ENCODE measurements at regions not wholly inside any gene's neighbourhood (a gene's known extent, or its start where the extent isn't known, plus 50 kb on each side); places are given as distances from the start of the nearest gene placed in this dataset.

DNA sequence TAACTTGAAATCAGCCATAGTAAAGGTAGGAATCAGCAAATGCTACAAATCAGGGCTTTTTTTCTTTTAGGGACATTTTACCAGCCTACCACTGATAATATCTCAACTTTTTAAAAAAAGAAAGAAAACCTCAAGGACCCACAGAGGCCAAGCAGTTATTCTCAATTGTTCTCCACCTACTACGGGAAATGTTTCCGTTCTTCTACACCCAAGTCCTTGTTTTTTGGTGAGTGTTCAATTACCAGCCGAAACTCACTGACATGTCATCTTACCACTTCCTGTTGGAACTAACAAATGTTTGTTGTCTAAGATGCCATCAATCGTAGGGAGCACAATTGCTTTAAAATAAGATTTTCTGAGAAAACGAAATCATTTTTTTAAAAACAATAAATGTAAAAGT is 50.2 kb upstream of the CDK1 start:
- no peak for DNase-seq (ENCODE audit: low spot score)

DNA sequence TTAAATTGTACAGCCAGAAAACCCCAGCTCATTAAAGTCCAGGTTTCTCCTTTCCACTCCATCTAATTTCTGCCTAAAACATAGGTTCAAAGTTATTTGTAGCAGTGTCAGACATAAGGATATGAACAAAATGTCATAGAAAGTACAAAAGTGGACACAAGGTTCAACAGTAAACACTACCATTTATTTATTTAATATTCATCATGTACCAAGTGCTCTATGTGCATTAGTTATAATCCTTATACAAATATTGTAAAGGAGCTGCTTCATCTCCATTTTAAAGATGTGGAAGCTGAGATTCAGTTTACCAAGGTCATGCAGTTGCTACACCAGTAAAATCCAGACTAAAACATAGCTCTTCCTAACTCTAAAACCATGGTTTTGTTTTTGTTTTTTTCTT is 52.0 kb upstream of the CDK1 start:
- no peak for DNase-seq (ENCODE audit: low spot score)

DNA sequence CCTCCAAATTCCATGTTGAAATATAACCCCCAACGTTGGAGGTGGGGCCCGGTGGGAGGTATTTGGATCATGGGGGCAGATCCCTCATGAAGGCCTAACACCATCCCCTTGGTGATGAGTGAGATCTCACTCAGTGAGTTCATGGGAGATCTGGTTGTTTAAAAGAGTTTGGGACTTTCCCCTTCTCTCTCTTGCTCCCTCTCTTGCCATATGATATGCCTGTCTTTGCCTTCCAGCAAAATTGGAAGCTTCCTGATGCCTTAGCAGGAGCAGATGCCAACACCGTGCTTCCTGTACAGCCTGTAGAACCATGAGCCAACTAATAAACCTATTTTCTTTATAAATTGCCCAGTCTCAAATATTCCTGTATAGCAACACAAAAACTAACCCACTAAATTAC is 55.7 kb upstream of the CDK1 start:
- no peak for DNase-seq (ENCODE audit: low spot score)

DNA sequence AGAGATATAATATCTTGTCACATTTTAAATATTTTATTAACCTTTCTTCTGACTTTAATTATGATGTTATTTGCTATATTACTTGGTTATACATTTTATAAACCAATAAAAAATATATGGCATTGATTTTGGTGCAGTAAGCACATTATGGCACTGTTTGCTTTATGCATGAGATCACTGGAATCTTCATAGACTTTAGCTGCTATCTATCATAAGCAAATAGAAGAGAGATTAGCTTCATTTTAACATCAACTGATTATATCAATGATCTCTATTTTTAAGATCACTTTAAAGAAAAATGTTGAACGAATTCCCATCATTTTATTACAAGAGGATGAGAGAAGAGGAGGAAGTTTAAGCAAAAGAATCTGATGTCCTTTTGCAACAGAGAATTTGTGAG is 58.6 kb upstream of the CDK1 start:
- no peak for DNase-seq (ENCODE audit: low spot score)

DNA sequence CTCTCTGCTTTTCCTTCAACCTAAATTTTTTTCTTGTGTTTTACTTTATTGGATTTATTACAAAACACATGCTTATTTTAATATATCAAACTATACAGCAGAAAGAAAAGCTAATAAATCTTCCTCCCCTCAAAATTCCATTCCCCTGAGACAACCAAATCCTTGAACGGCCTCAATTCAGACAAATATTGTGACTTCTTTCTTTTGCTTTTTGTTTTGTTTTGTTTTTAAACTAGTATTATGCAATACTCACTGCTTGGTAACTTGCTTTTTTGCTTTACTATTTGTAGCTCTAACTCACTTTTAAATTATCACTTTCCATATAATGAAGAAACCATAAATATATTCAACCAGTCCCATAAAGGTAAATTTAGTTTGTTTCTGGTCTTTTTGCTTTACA is 59.4 kb upstream of the CDK1 start:
- DNase-seq (ENCODE audit: low spot score) = no peak

DNA sequence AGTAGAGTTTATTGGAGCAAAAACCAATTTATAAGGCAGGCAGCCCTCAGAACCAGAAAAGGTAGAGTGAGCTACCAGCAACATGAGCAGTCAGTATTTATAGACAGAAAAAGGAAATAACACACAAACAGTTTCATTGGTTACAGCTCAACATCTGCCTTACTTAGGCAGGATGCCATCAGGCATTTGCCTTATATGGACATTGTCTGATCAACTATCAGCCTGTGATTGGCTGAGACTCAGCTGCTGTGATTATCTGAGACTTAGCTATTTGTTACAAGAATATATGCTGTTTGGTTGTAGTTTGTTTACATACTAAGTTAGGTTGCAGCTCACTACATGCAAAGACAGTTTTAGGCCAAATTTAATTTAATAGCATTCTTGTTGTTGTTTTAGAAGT is 60.4 kb upstream of the CDK1 start:
- DNase-seq (ENCODE audit: low spot score) = no peak

DNA sequence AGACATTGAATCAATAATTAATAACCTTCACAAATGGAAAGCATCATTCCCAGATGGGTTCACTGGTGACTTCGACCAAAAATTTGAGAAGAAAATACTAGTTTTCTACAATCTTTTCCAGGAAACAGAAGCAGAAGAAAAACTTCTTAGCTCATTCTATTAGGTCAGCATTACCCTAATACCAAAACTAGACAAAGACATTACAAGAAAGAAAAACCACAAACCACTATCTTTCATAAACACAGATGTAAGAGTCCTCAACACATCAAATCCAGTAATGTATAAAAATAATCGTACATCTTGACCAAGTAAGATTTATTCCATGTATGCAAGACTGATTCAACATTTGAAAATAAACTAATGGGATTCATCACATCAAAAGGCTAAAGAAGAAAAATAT is 64.0 kb upstream of the CDK1 start:
- no peak for DNase-seq (ENCODE audit: low spot score)

DNA sequence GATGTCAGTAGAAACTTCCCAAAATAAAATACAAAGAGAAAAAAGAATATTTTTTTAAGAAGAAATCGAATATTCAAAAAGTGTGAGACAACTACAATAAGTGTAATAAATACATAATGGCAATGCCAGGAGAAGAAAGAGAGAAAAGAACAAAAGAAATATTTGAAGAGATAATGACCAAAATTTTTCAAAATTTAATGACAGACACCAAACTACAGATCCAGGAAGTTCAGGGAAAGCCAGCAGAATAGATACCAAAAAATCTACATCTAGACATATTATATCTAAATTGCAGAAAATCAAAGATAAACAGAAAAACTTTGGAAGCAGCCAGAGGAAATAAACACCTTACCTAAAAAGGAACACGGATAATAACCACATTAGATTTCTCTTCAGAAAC is 66.8 kb upstream of the CDK1 start:
- DNase-seq (ENCODE audit: low spot score) = no peak

DNA sequence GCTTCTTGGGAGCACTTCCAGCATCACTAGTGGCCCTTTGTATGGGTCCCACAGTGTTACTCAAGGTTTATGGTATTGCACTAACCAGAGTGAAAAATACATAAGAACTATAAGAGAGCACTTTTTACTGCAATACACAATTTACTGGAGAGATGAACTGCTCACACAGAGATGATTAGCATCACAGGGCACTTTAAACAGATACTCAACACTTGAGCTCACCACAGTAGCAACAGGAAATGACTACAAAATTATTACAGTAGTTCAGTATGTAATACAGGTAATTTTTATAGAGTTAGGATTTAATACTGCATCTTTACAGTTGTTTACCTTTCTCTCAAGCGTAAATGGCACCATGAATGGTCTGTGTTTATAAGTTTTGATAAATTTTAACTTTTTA is 68.2 kb upstream of the CDK1 start:
- DNase-seq (ENCODE audit: low spot score) = no peak

DNA sequence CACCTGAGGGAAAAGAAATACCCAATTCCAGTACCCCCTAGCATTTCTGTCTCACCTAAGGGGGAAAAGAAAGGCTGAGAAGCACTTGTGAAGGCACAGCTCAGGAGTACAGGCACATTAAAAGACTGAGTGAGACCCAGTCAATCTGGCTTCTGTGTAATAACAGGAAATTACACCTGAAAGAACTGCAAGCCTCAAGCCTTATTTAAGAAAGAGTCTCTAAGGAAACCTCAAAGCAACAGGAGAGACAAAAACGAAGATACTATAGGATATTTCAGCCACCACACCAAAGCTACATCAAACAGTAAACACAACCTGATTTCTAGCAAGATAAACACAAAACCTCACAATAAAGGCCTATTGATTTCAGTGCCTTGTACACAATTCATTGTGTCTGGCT is 69.6 kb upstream of the CDK1 start:
- DNase-seq (ENCODE audit: low spot score) = no peak

DNA sequence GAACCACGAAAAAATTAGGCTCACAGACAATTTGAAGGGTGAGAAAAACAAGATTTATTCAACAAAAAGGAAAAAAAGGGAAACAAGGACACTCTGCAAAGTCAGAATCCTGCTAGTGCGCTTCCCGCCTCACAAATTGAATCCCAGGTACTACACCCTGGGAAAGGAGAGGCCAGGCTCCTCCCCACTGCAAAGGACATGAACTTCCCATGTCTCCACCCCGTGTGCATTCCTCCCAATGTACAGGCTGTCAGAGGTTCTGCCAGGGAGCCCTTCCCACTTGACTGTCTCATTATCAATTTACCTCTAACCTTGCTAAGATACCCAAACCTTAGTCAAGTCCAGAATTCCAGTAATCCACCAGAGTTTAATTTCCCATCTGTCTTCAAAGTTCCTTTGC is 70.4 kb upstream of the CDK1 start:
- DNase-seq (ENCODE audit: low spot score) = peak; percentile 79

DNA sequence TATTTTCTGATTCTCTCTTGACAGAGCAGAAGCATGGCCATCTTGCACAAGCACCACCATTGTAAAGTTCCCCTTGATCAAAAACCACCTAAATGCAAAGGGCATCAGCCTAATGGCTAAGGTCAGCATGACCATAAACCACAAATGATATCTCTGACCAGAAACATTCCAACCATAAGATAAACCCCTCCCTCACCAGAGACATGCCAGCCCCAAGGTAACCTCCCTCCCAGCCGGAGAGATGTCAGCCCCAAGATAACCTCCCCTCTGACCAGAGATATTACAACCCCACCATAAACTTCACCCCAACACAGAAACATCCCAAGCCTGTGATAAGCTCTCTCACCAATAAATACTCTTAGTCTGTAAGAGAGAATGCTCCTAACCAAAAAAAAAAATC is 72.1 kb upstream of the CDK1 start:
- no peak for DNase-seq (ENCODE audit: low spot score)

DNA sequence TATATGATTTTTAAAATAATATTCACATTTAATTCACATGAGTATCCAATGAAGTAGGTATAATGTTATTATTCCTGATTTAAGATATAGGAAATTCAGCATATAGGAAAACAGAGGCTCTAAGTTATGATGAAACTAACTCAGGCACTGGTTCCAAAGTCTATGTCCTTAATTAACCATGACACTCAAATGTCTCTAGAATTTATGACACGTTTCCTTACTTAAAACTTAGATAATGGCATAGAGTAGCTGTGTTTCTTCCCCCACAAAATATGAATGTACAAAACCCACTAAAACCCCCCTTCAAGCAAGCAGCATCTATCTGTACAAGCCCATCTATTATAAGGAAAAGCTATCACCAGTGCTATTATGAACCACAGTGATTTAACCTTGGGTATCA is 72.9 kb upstream of the CDK1 start:
- DNase-seq (ENCODE audit: low spot score) = no peak

DNA sequence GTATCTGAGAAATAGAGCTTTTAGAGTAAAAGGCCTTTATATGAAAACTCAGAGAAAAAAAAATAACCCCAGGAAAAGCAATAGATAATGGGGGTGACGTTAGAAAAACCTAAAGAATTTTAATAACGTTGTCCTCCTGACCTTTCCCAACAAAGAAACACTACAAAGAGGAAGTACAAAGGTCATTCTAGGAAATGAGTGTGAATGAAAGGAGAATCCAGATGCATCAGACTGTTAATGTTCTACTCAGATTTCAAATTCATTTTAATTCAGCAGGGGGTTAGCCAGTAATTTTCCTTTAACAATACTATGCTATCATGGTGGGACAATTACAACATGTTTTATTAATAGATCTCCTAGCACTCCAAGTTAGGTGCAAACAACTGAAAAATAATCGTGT is 73.8 kb upstream of the CDK1 start:
- peak; percentile 54 for DNase-seq (ENCODE audit: low spot score)

DNA sequence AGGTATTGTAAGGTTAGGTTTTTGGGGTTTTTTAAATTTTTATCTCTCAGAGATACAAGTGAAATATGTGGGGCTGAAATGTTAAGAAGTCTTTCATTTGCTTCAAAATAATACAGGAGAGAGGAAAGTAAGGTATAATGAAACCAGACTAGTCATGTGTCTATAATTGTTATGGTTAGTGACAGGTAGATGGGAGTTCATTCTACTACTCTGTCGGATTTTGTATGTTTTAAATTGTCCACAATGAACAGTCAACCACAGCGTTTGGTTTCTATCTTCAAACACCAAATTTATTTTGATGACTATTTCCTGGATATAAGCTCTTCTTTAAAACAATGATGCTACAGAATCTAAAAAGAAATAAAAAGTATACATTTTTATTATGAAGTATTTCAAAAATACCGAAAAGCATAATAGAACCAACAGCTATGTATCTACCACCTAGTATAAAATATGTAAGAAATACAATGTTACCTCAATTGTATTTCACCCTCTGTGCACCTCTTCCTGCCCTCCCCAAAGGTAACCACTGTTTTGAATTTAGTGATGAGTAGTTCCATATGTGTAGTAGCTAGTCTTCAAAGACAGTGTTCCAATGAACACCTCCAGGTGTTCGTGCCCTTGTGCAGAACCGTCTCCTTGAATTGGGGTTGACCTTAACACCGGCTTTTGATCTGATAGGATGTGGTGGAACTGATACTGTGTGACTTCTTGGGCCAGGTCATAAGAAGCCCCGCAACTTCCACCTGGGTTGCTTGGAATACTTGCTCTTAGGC is 74.8 kb upstream of the CDK1 start:
- DNase-seq (ENCODE audit: low spot score) = no peak

DNA sequence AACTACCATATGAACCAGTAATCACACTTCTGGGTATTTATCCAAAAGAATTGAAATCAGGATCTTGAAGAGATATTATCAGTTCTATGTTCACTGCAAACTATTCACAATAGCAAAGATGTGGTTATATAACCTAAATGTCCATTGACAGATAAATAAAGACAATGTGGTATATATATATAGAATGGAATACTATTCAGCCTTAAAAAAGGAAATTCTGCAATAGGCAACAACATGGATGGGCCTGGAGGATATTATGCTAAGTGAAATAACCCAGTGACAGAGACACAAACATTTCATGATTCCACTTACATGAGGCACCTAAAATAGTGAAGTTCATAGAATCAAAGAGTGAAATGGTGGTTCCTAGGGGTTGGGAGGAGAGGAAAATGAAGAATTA is 90.6 kb upstream of the CDK1 start:
- DNase-seq (ENCODE audit: low spot score) = no peak

DNA sequence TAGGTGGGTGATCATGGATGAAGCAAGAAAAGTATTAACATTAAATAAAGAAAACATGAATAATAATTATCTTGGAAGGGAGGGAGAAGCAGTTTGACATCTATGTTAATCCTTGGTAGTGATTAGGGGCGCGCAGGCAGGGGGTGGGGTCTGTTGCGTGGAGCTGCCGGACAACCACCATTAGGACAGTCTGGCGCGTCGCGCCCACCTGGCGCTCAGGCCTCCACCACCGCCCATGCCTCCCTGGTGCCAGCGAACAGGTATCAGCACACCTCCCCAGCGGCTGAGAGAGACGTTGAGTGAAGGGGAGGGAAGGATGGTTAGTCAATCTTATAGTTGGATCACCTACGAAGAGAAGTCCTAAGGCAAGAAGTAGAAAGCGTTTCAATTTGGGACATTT is 94.2 kb upstream of the CDK1 start:
- DNase-seq (ENCODE audit: low spot score) = no peak

DNA sequence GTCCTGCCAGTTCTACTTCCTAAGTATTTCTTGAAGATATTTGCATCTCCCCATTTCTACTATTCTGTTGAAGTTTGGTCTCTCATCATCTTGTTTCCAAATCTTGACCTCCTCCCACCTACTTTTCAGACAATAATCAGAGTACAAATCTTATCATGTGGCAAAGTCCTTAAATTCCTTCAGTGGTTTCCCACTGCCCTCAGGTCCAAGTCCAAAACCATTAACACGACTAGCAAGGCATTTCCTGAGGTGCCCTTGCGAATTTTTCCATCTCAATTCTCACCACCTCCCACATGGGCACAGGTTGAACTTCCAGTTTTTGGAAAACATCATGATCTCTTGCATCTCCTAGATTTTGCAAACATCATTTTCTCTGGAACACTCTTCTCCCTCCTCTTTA is 97.2 kb upstream of the CDK1 start:
- no peak for DNase-seq (ENCODE audit: low spot score)

DNA sequence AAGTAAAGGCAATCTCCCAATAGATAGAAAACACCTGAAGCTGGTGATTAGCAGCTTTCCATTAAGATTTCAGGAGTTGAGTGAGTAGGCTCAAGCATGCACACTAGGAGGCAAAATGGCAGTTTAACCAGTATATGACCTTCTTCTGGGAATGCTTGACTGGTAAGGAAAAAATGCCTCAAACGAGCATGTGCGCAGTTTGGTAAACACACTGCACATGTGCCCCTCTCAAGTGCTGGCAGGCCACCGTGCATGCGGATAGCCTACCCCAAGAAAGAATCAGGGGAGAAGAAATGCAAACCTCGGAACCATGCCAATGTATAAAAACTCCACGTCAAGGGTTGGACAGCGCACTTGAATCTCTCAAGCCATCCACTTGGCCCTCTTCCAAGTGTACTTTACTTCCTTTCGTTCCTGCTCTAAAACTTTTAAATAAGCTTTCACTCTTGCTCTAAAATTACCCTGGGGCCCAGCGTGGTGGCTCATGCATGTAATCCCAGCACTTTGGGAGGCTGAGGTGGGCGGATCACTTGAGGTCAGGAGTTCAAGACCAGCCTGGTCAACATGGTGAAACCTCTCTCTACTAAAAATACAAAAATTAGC is 98.8 kb upstream of the CDK1 start:
- no peak for DNase-seq (ENCODE audit: low spot score)

DNA sequence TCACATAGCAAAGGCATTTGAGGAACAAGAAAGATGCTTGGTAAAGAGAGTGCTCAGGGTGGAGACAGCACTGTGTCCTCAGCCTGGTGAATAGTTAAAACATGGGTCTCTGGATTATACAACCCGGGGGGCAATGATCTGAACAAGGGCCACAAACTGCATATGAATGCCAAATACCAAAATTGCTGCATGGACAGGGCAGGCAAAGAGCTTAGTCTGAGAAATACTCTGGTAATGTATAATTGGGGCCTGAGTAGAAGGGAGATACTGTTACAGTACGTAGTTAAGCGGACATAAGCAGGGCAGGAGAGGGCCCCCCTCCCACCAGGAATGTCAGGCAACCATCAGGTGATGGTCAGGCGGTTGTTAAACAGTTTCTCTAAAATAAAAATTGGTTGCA is 99.3 kb upstream of the CDK1 start:
- DNase-seq (ENCODE audit: low spot score) = no peak

DNA sequence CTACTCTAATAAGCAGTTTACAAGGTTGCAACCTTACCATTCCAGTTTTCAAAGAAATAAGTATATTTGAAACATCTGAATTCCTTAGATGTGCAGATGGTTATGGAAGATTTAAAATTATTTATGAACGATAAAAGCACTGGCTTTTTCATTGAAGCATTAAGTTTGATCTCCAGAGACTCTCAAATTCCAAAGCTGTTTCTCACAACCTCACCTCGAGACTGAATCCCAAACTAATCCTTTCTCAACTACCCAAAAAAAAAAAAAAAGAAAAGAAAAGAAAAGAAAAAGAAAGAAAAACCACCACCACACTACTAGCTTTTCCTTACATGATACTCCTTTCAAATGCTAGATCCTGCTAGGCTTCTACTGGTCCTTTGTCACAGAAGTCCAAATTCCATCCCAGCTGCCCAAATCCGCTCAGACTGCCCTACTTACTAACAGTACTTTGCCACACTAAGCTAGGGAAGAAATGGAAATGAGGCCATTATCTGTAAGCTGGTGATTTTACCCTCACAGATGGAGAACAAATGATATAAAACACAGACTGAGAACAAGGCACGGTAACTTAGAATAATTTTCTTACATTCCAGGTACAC is 100.6 kb upstream of the CDK1 start:
- no peak for DNase-seq (ENCODE audit: low spot score)

DNA sequence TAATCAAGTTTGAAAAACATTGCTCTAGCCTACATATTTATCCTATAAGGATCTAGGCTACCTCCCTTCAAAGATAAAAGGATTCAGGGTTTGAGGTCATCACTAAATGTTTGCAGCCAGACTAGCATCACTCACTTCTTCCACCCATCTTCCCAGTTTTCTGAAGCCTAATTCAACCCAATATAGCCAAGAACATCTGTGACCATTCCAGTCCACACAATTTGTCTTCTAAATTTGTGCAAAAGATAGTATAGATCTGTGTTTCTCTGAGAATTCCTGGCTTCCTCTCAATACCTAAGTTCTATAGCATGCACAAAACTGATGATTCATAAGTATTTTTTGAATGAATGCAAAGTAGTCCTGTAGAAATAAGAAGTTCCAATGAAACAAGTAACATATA is 103.0 kb upstream of the CDK1 start:
- no peak for DNase-seq (ENCODE audit: low spot score)

DNA sequence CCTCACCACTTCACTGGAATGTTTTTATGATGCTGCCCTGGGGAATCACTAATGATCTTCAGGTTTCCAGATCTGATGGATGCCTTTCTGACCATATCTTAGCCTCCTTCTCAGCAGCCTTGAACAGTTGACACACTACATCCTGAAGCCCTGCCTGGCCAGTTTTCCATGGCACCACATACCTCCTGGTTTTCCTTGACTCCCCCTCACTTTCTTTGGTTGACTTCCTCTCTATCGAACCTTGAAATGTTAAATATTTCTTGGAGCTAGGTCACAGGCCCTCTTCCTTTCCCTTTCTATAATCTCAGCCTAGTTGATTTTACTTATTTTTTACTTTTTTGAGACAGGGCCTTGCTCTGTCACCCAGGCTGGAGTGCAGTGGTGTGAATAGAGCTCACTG is 108.8 kb upstream of the CDK1 start:
- no peak for DNase-seq (ENCODE audit: low spot score)

DNA sequence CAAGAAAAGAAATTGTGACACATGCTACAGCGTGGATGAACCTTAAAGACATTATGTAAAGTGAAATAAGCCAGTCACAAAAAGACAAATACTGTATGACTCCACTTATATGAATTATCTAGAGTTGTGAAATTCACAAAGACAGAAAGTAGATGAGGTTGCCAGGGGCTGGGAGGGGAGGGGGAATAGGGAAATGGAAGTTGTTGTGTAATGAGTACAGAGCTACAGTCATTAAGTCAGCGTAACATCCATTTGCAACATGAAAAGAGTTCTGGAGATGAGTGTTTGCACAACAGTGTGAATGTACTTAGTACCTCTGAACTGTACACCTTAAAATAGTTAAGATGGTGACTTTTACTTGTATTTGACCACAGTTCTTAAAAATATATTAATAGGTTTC is 112.1 kb upstream of the CDK1 start:
- no peak for DNase-seq (ENCODE audit: low spot score)
